Dedifferentiated amniotic fluid mesenchymal stem cell (primary cell): ENCODE measurements at regions not wholly inside any gene's neighbourhood (a gene's known extent, or its start where the extent isn't known, plus 50 kb on each side); places are given as distances from the start of the nearest gene placed in this dataset.
A peak's percentile ranks its signal among the peaks of the same experiment; 100 is the strongest.

Experiments
- DNase-seq: peaks from one replicate; pipeline ENCODE4 v3.0.0-alpha.2; 2016; ENCODE audit errors: extremely low spot score

- peak; percentile 61 for DNase-seq
These were observed 151.7 kb downstream of the NUAK1 start for GRCh38 chr12:105986779-105987684.

GRCh38 chr12:105987685-105988035 is 151.1 kb downstream of the NUAK1 start:
- no peak for DNase-seq

- peak; percentile 21 for DNase-seq
These were observed 145.7 kb downstream of the NUAK1 start for GRCh38 chr12:105992849-105993740.

- no peak for DNase-seq
These were observed 144.8 kb downstream of the NUAK1 start for GRCh38 chr12:105993766-105994555.

GRCh38 chr12:105995961-105996431 is 142.8 kb downstream of the NUAK1 start:
- no peak for DNase-seq

- no peak for DNase-seq
These were observed 140.2 kb downstream of the NUAK1 start for GRCh38 chr12:105998561-105998960.

- no peak for DNase-seq
These were observed 138.2 kb downstream of the NUAK1 start for GRCh38 chr12:106000382-106001104.

GRCh38 chr12:106001105-106001836 is 137.5 kb downstream of the NUAK1 start:
- no peak for DNase-seq

GRCh38 chr12:106001837-106002218 is 136.9 kb downstream of the NUAK1 start:
- no peak for DNase-seq

GRCh38 chr12:106003297-106003696 is 135.5 kb downstream of the NUAK1 start:
- DNase-seq, result no peak

GRCh38 chr12:106004289-106004688 is 134.5 kb downstream of the NUAK1 start:
- no peak for DNase-seq

- DNase-seq, result no peak
These were observed 132.4 kb downstream of the NUAK1 start for GRCh38 chr12:106006382-106006781.

- DNase-seq, result no peak
These were observed 131.8 kb downstream of the NUAK1 start for GRCh38 chr12:106006940-106007339.

- DNase-seq, result no peak
These were observed 128.0 kb downstream of the NUAK1 start for GRCh38 chr12:106010741-106011140.
